ENCODE measurements at regions not wholly inside any gene's neighbourhood (a gene's known extent, or its start where the extent isn't known, plus 50 kb on each side); places are given as distances from the start of the nearest gene placed in this dataset.

- no peak for DNase-seq
Observed at GRCh38 chr20:6533761-6534479, 233.6 kb upstream of the BMP2 start.

- no peak for DNase-seq
Observed at GRCh38 chr20:6533351-6533750, 234.1 kb upstream of the BMP2 start.

DNA sequence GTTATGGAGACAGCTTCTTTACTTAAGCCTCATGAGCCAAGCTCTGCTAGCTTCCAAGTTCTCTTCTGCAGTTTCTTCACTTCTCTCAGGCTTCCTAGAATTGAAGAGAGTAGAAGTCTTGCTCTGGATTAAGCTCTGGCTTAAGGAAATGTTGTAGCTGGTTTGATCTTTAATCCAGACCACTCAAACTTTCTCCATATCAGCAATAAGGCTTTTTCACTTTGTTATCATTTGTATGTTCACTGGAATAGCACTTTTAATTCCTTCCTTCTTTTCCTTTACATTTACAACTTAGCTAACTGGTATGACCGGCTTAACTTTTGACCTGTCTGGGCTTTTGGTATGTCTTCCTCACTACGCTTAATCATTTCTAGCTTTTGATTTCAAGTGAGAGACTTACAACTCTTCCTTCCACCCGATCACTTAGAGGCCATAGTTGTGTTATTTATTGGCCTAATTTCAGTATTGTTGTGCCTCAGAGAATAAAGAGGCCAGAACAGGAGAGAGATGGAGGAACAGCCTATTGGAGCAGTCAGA is 236.6 kb upstream of the BMP2 start:
- no peak for DNase-seq

DNA sequence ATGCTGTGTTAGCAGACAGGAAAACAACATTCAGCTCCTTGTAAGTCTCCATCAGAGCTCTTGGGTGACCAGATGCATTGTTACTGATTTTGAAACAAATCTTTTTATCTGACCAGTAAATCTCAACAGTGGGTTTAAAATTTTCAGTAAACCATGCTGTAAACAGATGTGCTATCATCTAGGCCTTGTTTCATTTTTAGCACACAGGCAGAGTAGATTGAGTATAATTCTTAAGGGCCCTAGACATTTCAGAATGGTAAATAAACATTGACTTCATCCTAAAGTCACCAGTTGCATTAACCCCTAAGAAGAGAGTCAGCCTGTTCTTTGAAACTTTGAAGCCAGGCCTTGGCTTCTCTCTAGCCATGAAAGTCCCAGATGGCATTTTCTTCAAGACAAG is 237.2 kb upstream of the BMP2 start:
- no peak for DNase-seq

DNA sequence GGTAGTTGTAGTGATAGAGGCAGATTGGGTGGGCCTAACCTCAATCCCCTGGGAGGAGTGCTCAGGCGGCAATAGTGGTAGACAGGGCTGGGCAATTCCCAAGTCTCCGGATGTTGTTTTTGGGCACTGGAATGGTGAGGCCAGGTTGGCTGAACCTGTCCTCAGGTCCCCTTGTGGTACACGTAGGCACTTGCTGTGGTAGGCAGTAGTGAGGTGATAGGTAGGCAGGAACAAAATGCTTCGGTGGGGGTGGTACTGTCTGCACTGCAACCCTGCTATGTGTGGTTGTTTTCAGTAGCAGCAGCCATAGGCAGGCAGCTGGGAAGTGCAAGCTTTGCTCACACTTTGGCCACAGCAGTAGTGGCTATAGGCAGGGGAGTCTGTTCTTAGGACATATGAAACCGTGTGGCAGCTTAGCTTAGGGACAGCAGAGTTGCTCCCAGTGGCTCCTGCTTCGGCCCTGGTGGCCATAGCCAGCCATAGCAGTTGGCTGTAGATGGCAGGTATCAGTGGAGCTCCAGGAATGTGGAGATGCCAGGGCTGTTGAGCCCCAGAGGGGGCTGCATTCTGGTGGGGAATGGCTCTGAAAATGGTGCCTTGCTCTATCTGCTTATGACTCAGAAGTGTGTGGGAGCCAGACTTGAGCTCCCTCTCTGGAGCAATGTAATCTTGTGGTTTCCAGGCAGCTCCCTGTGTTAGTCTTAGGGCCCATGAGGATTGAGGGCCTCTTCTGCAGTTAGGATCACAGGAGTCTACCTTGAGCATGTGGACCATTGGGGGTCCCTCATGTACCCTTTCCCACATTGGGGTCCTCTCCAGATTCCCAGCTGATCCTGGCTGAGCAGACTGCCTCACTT is 241.8 kb upstream of the BMP2 start:
- no peak for DNase-seq

GRCh38 chr20:6524305-6524704 is 243.2 kb upstream of the BMP2 start:
- DNase-seq = no peak

- DNase-seq = no peak
Observed at GRCh38 chr20:6519556-6519955, 247.9 kb upstream of the BMP2 start.

DNA sequence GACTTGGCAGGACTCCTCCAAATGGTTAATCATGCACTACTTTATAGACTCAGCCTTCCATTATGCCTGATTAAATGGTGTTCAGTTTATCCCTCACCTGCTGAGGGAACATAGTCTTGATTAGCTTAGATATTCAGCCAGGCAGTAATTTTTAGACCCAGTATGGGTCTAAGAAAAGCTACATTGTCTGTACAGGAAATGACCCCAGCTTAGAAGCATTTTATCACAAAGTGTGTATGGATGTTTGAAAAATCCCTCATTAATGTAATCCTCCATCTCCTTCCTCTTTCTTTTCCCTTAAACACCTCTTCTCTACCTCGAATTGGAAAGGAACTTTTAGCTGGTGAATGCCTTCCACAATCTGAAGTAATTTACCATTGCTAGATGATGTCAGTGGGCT is 252.2 kb upstream of the BMP2 start:
- DNase-seq = no peak

GRCh38 chr20:6513599-6513998 is 253.9 kb upstream of the BMP2 start:
- DNase-seq = no peak

DNA sequence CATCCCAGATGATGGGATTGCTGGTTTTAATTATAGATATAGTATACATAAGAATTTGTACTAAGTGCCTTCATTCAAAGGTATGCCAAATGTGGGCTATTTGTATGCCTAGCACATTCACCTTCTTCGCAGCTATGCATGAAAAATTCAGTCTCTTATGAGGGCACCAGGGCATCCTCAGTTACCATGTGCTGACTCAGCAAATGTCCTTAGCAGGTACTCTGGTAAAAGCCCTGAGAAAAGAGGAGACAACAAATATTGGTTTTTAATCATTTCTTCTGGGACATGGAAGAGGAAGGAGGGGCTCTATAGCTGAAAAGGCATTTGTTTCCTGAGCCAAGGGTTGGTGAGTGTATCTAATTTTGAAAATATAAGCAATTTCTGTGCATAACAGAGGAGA is 258.1 kb upstream of the BMP2 start:
- no peak for DNase-seq

- DNase-seq = no peak
Observed at GRCh38 chr20:6506906-6507305, 260.6 kb upstream of the BMP2 start.

DNA sequence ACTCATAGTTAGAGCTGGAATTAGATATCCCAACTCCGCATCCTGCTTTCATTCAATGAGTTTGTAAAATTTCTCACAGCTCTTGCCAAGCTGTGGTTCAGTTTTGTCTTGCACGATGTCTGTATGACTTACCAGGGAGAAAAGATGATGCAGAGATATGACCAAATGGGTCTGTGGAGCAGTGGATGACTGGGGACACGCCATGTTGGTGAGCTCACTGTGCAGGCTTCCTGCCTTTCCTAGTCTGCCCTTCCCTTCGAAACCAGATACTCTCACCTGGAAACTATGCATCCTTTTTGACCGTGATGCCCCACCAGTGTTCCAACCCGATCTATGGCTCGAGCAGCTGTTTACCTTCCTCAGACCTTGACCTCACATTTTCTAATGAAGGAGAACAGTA is 262.7 kb upstream of the BMP2 start:
- no peak for DNase-seq

DNA sequence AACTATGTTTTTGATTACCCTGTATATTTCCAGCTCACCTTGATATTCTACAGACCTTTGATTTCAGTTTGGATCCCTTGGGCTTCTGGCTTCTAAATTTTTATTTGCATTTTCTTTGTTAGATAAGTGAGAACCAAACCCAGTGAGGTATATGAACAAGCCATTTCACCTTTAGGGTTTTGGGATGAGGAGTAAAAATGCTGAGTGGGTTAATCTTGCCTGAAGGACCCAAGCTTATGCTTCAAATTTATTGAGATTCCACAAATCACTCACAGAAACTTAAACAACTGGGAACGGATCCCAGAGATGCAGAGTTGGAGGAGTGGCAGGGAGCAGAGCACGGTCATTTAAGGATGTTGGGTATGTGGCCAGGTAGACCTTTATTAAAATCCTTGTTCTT is 263.3 kb upstream of the BMP2 start:
- DNase-seq = no peak

- DNase-seq = no peak
Observed at GRCh38 chr20:6502999-6503398, 264.5 kb upstream of the BMP2 start.

GRCh38 chr20:6502219-6502618 is 265.3 kb upstream of the BMP2 start:
- no peak for DNase-seq

- DNase-seq = no peak
Observed at GRCh38 chr20:6501061-6501460, 266.4 kb upstream of the BMP2 start.

- DNase-seq = no peak
Observed at GRCh38 chr20:6499566-6499965, 267.9 kb upstream of the BMP2 start.

GRCh38 chr20:6496874-6497273 is 270.6 kb upstream of the BMP2 start:
- no peak for DNase-seq

DNA sequence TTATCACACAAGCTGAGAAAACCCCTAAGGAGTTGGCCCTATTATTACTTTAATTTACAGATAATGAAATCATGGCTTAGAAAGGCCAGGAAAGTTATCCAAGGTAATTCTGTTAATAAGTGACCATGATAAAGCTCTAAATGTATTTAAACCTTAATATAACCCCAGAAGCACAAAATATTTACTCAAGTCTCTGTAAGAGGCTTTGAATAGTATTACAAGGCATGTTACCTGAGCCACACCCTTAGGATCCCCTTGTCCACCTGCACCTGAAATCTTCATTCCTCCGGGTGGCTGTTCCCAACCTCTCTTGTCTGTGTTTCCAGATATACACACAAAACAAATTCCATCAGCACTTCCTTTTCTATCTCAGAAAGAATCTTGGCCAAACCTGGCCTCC is 271.6 kb upstream of the BMP2 start:
- DNase-seq = no peak

- no peak for DNase-seq
Observed at GRCh38 chr20:6492271-6493055, 275.0 kb upstream of the BMP2 start.

DNA sequence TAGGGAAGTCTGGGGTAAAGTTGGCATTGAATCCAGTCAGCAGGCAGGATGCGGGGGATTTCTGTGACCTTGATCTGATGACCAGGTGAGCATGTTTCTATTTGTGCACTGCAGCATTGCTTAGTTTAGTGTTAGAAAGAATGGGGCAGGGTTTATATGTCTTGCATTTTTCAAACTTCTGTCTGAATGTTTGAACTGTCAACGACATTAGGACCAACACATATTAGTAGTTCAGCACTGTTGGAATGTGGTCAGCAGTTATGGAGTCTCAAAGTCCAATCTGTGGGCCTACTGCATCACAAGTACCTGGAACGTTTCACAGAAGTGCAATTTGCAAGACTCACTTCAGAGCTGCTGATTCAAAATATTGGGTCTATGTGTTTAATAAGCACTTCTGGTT is 276.6 kb upstream of the BMP2 start:
- no peak for DNase-seq

- peak; percentile 96 for DNase-seq
Observed at GRCh38 chr20:6489361-6490171, 277.9 kb upstream of the BMP2 start.

DNA sequence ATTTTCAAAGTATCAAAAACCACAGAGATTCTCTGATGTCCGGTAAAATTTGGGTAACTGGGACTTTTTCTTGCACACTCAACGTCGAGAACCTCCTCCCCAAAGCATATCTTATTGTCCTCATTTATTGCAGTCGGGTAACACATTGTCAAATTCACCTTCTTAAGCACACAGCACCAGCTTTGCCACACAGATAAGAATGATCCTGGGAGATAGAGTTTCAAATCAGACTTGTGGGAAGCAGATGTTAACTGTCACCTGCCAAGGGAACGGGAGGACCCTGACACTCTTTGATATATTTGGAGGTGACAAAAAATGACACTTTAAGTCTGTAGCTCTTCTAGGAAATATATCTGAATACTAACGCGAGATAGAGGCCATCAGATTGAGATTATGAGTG is 282.1 kb upstream of the BMP2 start:
- no peak for DNase-seq

Data from SIG-M5 (cell line).